Activated naive CD8-positive, alpha-beta T cell treated with anti-CD3 and anti-CD28 coated beads for 36 hours (primary cell): ENCODE measurements at regions not wholly inside any gene's neighbourhood (a gene's known extent, or its start where the extent isn't known, plus 50 kb on each side); places are given as distances from the start of the nearest gene placed in this dataset.
"Not testable (repeated sequence)": the region's sequence is repeated elsewhere in the genome, so short reads cannot be mapped to it uniquely, and the experiment has no call there.

Source experiments
- DNase-seq: peaks from one replicate; pipeline ENCODE4 v3.0.0; 2021
- H3K27ac Mint-ChIP-seq: one replicate; pipeline ENCODE4 v1.8.0; 2022; ENCODE audit warnings: mild to moderate bottlenecking, moderate library complexity, mixed read lengths
- H3K27me3 Mint-ChIP-seq: one replicate; pipeline ENCODE4 v1.8.0; 2022; ENCODE audit warnings: mild to moderate bottlenecking, mixed read lengths
- H3K36me3 Mint-ChIP-seq: one replicate; pipeline ENCODE4 v1.8.0; 2021; ENCODE audit warnings: mild to moderate bottlenecking, mixed read lengths
- H3K4me1 Mint-ChIP-seq: one replicate; pipeline ENCODE4 v1.8.0; 2021; ENCODE audit warnings: mixed read lengths
- H3K4me3 Mint-ChIP-seq: one replicate; pipeline ENCODE4 v1.8.0; 2022; ENCODE audit warnings: mild to moderate bottlenecking, moderate library complexity, mixed read lengths
- H3K9me3 Mint-ChIP-seq: one replicate; pipeline ENCODE4 v1.8.0; 2022; ENCODE audit warnings: mixed read lengths

GRCh38 chr1:222470252-222470805 is 77.6 kb downstream of the HHIPL2 start:
- H3K9me3 Mint-ChIP-seq, H3K27ac Mint-ChIP-seq, H3K27me3 Mint-ChIP-seq, H3K4me1 Mint-ChIP-seq, H3K4me3 Mint-ChIP-seq, H3K36me3 Mint-ChIP-seq, DNase-seq: not testable (repeated sequence)

- no peak overlapping the region for H3K4me3 Mint-ChIP-seq
- DNase-seq = no peak
Observed at GRCh38 chr1:222466150-222466865, 81.6 kb downstream of the HHIPL2 start.

DNA sequence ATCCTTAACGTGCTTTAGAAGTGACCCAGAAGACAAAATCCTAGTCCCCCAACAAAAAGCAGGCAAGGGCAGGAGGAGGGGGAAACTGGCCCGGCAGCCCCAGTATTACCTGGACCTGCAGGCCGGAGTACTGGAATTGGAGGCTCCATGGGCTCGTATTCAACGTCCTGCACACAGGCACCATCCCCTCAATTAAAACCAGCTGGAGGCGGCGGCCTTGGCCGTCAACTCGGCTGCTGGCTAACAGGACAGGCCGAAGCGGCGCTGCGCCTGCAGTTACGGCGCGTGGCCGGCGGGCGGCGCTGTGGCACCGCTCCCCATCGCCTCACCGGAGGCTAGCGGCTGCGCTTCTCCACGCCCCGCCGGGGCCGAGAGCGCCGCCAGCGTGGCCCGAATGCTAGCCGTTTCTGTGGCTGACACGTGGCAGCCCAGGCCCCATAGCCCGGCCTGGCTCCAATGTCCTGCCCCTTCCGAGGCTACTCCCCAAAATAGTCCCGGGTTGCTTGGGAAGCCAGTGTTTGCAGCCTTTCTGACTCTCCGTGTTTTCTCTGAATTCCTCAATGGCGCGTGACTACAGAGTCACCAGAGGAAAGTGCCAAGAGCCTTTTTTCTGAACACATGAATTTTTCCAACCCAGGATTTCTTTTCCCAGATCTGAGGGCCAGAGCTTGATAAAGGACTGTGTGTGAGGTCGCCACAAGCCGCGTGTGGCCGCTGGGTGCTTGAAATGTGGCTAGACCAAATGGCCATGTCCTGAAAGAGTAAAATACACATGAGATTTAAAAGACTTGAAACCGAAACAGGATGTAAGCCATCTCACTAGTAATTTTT is 82.5 kb downstream of the HHIPL2 start:
- Mint-ChIP-seq H3K27ac (peak overlapping the region; percentile 88), H3K36me3 (peaks cover 3% of the 10 kb centered on the region), H3K4me1 (peaks cover 10% of the 10 kb centered on the region), H3K4me3 (peak overlapping the region; percentile 52), H3K9me3 (no peaks in the 10 kb centered on the region), H3K27me3 (peaks cover 2% of the 10 kb centered on the region)
- peak; percentile 88 for DNase-seq

More at GRCh38 chr1:222466150-222466865, 81.6 kb downstream of the HHIPL2 start:
- Mint-ChIP-seq H3K4me1 (peaks cover 10% of the 10 kb centered on the region), H3K27ac (peak overlapping the region; percentile 20), H3K9me3 (no peaks in the 10 kb centered on the region), H3K36me3 (peaks cover 3% of the 10 kb centered on the region), H3K27me3 (peaks cover 2% of the 10 kb centered on the region)

- peak overlapping the region; percentile 71 for H3K27ac Mint-ChIP-seq
- H3K4me1 Mint-ChIP-seq = peaks cover 10% of the 10 kb centered on the region
- peak overlapping the region; percentile 52 for H3K4me3 Mint-ChIP-seq
- peak; percentile 63 for DNase-seq
- H3K27me3 Mint-ChIP-seq = peaks cover 2% of the 10 kb centered on the region
- peaks cover 3% of the 10 kb centered on the region for H3K36me3 Mint-ChIP-seq
- no peaks in the 10 kb centered on the region for H3K9me3 Mint-ChIP-seq
Observed at GRCh38 chr1:222464841-222465210, 83.1 kb downstream of the HHIPL2 start.

- Mint-ChIP-seq H3K4me3 (no peak overlapping the region), H3K27me3 (peaks cover 2% of the 10 kb centered on the region), H3K4me1 (peaks cover 10% of the 10 kb centered on the region), H3K27ac (no peak overlapping the region), H3K9me3 (no peaks in the 10 kb centered on the region), H3K36me3 (peaks cover 3% of the 10 kb centered on the region)
- no peak for DNase-seq
Observed at GRCh38 chr1:222463059-222463730, 84.7 kb downstream of the HHIPL2 start.

GRCh38 chr1:222462601-222463000 is 85.3 kb downstream of the HHIPL2 start:
- Mint-ChIP-seq H3K27ac (no peak overlapping the region), H3K4me1 (peaks cover 10% of the 10 kb centered on the region), H3K4me3 (no peak overlapping the region), H3K27me3 (peaks cover 2% of the 10 kb centered on the region), H3K9me3 (peaks cover under 1% of the 10 kb centered on the region), H3K36me3 (peaks cover 3% of the 10 kb centered on the region)
- no peak for DNase-seq

- Mint-ChIP-seq H3K36me3 (peaks cover 3% of the 10 kb centered on the region), H3K9me3 (peaks cover 7% of the 10 kb centered on the region), H3K4me3 (no peak overlapping the region), H3K27me3 (peaks cover 2% of the 10 kb centered on the region), H3K4me1 (peaks cover 10% of the 10 kb centered on the region), H3K27ac (no peak overlapping the region)
- DNase-seq = no peak
Observed at GRCh38 chr1:222461941-222462340, 86.0 kb downstream of the HHIPL2 start.

- Mint-ChIP-seq H3K36me3 (peaks cover 3% of the 10 kb centered on the region), H3K27ac (no peak overlapping the region), H3K4me1 (peaks cover 8% of the 10 kb centered on the region), H3K9me3 (peaks cover 10% of the 10 kb centered on the region), H3K27me3 (peaks cover under 1% of the 10 kb centered on the region), H3K4me3 (no peak overlapping the region)
- DNase-seq = no peak
Observed at GRCh38 chr1:222459652-222460051, 88.3 kb downstream of the HHIPL2 start.

DNA sequence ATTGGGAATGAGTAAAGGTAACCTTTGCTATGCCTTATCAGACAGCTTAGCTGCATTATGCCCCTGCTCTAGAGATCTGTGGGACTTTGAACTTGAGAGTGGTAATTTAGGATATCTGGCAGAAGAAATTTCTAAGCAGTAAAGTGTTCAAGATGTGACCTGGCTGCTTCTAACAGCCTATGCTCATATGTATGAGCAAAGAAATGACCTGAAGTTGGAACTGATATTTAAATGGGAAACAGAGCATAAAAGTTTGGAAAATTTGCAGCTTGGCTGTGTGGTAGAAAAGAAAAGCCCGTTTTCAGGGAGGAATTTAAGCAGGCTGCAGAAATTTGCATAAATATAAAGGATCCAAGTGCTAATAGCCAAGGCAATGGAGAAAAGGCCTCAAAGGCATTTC is 90.4 kb downstream of the HHIPL2 start:
- DNase-seq = no peak
- H3K36me3 Mint-ChIP-seq = no peaks in the 10 kb centered on the region
- H3K27me3 Mint-ChIP-seq = no peaks in the 10 kb centered on the region
- H3K4me3 Mint-ChIP-seq = no peak overlapping the region
- peaks cover 10% of the 10 kb centered on the region for H3K9me3 Mint-ChIP-seq
- no peak overlapping the region for H3K27ac Mint-ChIP-seq
- H3K4me1 Mint-ChIP-seq = peaks cover 11% of the 10 kb centered on the region

DNA sequence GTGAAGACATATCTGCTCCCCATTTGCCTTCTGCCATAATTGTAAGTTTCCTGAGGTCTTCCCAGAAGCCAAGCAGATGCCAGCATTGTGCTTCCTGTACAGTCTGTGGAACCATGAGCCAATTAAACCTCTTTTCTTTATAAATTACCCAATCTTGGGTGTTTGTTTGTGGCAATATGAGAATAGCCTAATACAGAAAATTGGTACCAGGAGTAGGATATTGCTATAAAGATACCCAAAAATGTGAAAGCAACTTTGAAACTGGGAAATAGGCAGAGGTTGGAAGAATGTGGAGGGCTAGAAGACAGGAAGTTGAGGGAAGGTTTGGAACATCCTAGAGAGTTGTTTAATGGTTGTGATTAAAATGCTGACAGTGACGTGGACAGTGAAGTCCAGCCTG is 90.8 kb downstream of the HHIPL2 start:
- Mint-ChIP-seq H3K36me3 (no peaks in the 10 kb centered on the region), H3K4me1 (peaks cover 11% of the 10 kb centered on the region), H3K9me3 (peaks cover 10% of the 10 kb centered on the region), H3K4me3 (no peak overlapping the region), H3K27me3 (no peaks in the 10 kb centered on the region), H3K27ac (no peak overlapping the region)
- DNase-seq = no peak

GRCh38 chr1:222455188-222455879 is 92.6 kb downstream of the HHIPL2 start:
- peak; percentile 75 for DNase-seq
- H3K9me3 Mint-ChIP-seq = peaks cover 10% of the 10 kb centered on the region
- H3K4me3 Mint-ChIP-seq = no peak overlapping the region
- H3K4me1 Mint-ChIP-seq = peaks cover 11% of the 10 kb centered on the region
- H3K36me3 Mint-ChIP-seq = no peaks in the 10 kb centered on the region
- no peaks in the 10 kb centered on the region for H3K27me3 Mint-ChIP-seq
- H3K27ac Mint-ChIP-seq = peak overlapping the region; percentile 73

GRCh38 chr1:222454782-222455181 is 93.1 kb downstream of the HHIPL2 start:
- peaks cover 11% of the 10 kb centered on the region for H3K4me1 Mint-ChIP-seq
- H3K27me3 Mint-ChIP-seq = no peaks in the 10 kb centered on the region
- DNase-seq = no peak
- H3K27ac Mint-ChIP-seq = no peak overlapping the region
- no peak overlapping the region for H3K4me3 Mint-ChIP-seq
- H3K9me3 Mint-ChIP-seq = peaks cover 10% of the 10 kb centered on the region
- H3K36me3 Mint-ChIP-seq = no peaks in the 10 kb centered on the region

- H3K4me3 Mint-ChIP-seq = no peak overlapping the region
Observed at GRCh38 chr1:222454186-222454585, 93.7 kb downstream of the HHIPL2 start.

DNA sequence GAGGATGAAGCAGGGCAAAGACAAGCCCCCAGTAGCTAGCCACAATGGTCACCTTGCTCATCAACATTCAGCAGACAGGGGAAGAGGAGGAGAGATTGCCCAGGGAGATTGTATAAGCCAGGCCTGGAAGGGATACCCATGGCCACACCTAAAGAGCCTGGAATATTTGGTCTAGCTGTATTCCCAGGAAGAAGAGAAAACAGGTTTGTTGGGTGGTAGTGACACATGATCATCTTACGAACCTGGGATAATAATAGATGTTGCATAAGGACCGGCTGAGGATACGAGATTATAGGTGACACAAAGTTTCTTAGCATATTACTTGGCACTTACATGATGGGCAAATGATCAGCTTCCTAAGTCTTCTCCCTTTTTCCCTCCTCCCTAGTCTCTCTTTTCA is 95.9 kb downstream of the HHIPL2 start:
- H3K36me3 Mint-ChIP-seq = no peaks in the 10 kb centered on the region
- H3K27me3 Mint-ChIP-seq = no peaks in the 10 kb centered on the region
- H3K4me3 Mint-ChIP-seq = no peak overlapping the region
- H3K27ac Mint-ChIP-seq = no peak overlapping the region
- H3K4me1 Mint-ChIP-seq = peaks cover 11% of the 10 kb centered on the region
- no peak for DNase-seq
- peaks cover 4% of the 10 kb centered on the region for H3K9me3 Mint-ChIP-seq

More at GRCh38 chr1:222454186-222454585, 93.7 kb downstream of the HHIPL2 start:
- peaks cover 11% of the 10 kb centered on the region for H3K4me1 Mint-ChIP-seq
- H3K9me3 Mint-ChIP-seq = peaks cover 10% of the 10 kb centered on the region
- no peaks in the 10 kb centered on the region for H3K36me3 Mint-ChIP-seq
- no peak for DNase-seq
- no peak overlapping the region for H3K27ac Mint-ChIP-seq
- no peaks in the 10 kb centered on the region for H3K27me3 Mint-ChIP-seq
